ENCODE measurements at regions not wholly inside any gene's neighbourhood (a gene's known extent, or its start where the extent isn't known, plus 50 kb on each side); places are given as distances from the start of the nearest gene placed in this dataset.

GRCh38 chr13:24011266-24011665 is 114.0 kb upstream of the C1QTNF9B start:
- TF ChIP-seq CTCF (IDR thresholded peaks at IDR 0.05; ENCODE audit: poor library complexity) (no peak), EZH2 (IDR thresholded peaks at IDR 0.05; ENCODE audit: borderline replicate concordance) (no peak), EZH2phosphoT487 (IDR thresholded peaks at IDR 0.05; ENCODE audit: low read depth, severe bottlenecking, unreplicated experiment) (no peak)

Data from hepatocyte (in vitro differentiated cells).